ENCODE measurements at regions not wholly inside any gene's neighbourhood (a gene's known extent, or its start where the extent isn't known, plus 50 kb on each side); places are given as distances from the start of the nearest gene placed in this dataset.

- no peaks in the 10 kb centered on the region for H4K20me1 ChIP-seq (ENCODE audit: insufficient read depth)
- no peak for DNase-seq
- no peaks in the 10 kb centered on the region for H3K4me1 ChIP-seq (ENCODE audit: control insufficient read depth in 1 of 2, insufficient read depth in 2 of 2, low read depth in 1 of 2, low read length in 1 of 2)
- no peak overlapping the region for H2AFZ ChIP-seq (ENCODE audit: low read depth)
- H3F3A ChIP-seq (replicated peaks; ENCODE audit: insufficient read depth): no peaks in the 10 kb centered on the region
- no peak overlapping the region for H3K4me3 ChIP-seq (ENCODE audit: low read depth in 2 of 2, low read length in 1 of 2)
- no peaks in the 10 kb centered on the region for H3K9me3 ChIP-seq
- no peaks in the 10 kb centered on the region for H3K27me3 ChIP-seq (ENCODE audit: insufficient read depth)
- no peak overlapping the region for H3K4me2 ChIP-seq
- TF ChIP-seq TAF1 (IDR thresholded peaks at IDR 0.05; ENCODE audit: borderline replicate concordance, low read depth, low read length) (no peak), FOXJ3 (CRISPR knock-in tag; IDR thresholded peaks at IDR 0.05) (no peak), MEF2A (IDR thresholded peaks at IDR 0.05; ENCODE audit: borderline replicate concordance, low read depth) (no peak), NRF1 (IDR thresholded peaks at IDR 0.05; ENCODE audit: low read depth, low read length) (no peak), ZBTB33 (IDR thresholded peaks at IDR 0.05; ENCODE audit: borderline replicate concordance, low read depth) (no peak), CTCF (IDR thresholded peaks at IDR 0.05) (no peak), RAD21 (IDR thresholded peaks at IDR 0.05; ENCODE audit: low read length) (no peak), SIN3A (IDR thresholded peaks at IDR 0.05; ENCODE audit: borderline replicate concordance, low read depth, low read length) (no peak), JUND (IDR thresholded peaks at IDR 0.05) (no peak), SMC3 (IDR thresholded peaks at IDR 0.05; ENCODE audit: low read depth, low read length) (no peak), CHD2 (IDR thresholded peaks at IDR 0.05; ENCODE audit: low read length, partially characterized antibody) (no peak), REST (IDR thresholded peaks at IDR 0.05; ENCODE audit: low read depth, low read length) (no peak), TCF12 (IDR thresholded peaks at IDR 0.05) (no peak), PBX3 (IDR thresholded peaks at IDR 0.05) (no peak), MXI1 (IDR thresholded peaks at IDR 0.05; ENCODE audit: low read depth, low read length) (no peak), TEAD4 (IDR thresholded peaks at IDR 0.05; ENCODE audit: borderline replicate concordance, insufficient read depth) (no peak), FOSL2 (IDR thresholded peaks at IDR 0.05; ENCODE audit: borderline replicate concordance, low read depth) (no peak)
- no peaks in the 10 kb centered on the region for H3K79me2 ChIP-seq (ENCODE audit: insufficient read depth)
- POLR2A ChIA-PET: no interaction called here
- H3K27ac ChIP-seq (ENCODE audit: low read depth in 2 of 2, low read length in 1 of 2): no peak overlapping the region
- peaks cover 0 to 5% of the 10 kb centered on the region in 2 experiments for H3K36me3 ChIP-seq (replicated peaks in 1 of 2; ENCODE audit: control insufficient read depth in 1 of 2, insufficient read depth in 2 of 2, low read length in 1 of 2)
- CTCF ChIA-PET: no interaction called here
- no peaks in the 10 kb centered on the region for H3K9me2 ChIP-seq
- 86% methylated on average over 5 of the region's 8 CpGs for WGBS (ENCODE audit: low lambda C conversion rate)
- no peak overlapping the region for H3K9ac ChIP-seq
Measured at GRCh38 chr17:418421-418751, 65.8 kb upstream of the RPH3AL start.

Data from SK-N-SH (cell line).